K562 (cell line): ENCODE measurements at regions not wholly inside any gene's neighbourhood (a gene's known extent, or its start where the extent isn't known, plus 50 kb on each side); places are given as distances from the start of the nearest gene placed in this dataset.

Experiments used
- ATAC-seq: fragments of 200-7000 bp; cut with Tn5 transposase; 3 replicates; pipeline ENCODE4 v1.9.1; 2020; ENCODE audit warnings: moderate library complexity
- BruUV-seq: library from RNA; stranded (reverse); fragments of 400-500 nt; replicated peaks from 2 replicates; lab custom pipeline; 2021; lab: Mats Ljungman, UMichigan
- CTCF ChIA-PET: fragments of 300-600 bp; formaldehyde crosslinking; extraction: SDS; loops from one replicate; lab custom pipeline; 2021; ENCODE audit warnings: low intra/inter-chr PET ratio; lab: Yijun Ruan, JAX
- POLR2A ChIA-PET: fragments of 300-600, 350-650 bp; sonication (Branson Sonifier 250); formaldehyde crosslinking; extraction: SDS; loops from one replicate; lab custom pipeline; 2021; ENCODE audit warnings: antibody characterized with exemption, inconsistent platforms; lab: Yijun Ruan, JAX
- DNase-seq, 4 experiments: peaks; one replicate each; pipeline versions ENCODE4 v3.0.0 to v3.0.0-alpha.2; 2011 to 2018; ENCODE audit warnings: low spot score in 3 of 4, mixed read lengths in 3 of 4; ENCODE audit errors: extremely low read depth in 1 of 4
- FAIRE-seq: peaks from 2 replicates; lab custom pipeline; 2011; peaks lifted over from hg19 to GRCh38; lab: Jason Lieb, UNC
- H2AFZ ChIP-seq: 2 replicates; pipeline ENCODE4 v1.6.0; 2011; ENCODE audit warnings: low read depth, low read length, control low read depth, inconsistent platforms
- H3K27ac ChIP-seq: fragments of 200-600 bp; 3 replicates; pipeline ENCODE4 v1.8.0; 2011; ENCODE audit warnings: low read depth, mild to moderate bottlenecking, control low read depth, inconsistent platforms, low read length, moderate library complexity, mixed read lengths; ENCODE audit errors: extremely low read depth
- H3K27me3 ChIP-seq, 2 experiments: fragments of 300-600 bp in 1 of 2; 2 replicates in 1 of 2; 3 replicates in 1 of 2; pipeline versions ENCODE4 v1.6.0 to v1.8.0; 2011; ENCODE audit warnings: inconsistent platforms in 2 of 2, low read length in 2 of 2, mild to moderate bottlenecking in 1 of 2, mixed read lengths in 1 of 2, moderate library complexity in 1 of 2; ENCODE audit not compliant: control insufficient read depth in 2 of 2, insufficient read depth in 2 of 2
- H3K36me3 ChIP-seq: fragments of 300-600 bp; 3 replicates; pipeline ENCODE4 v1.8.0; 2011; ENCODE audit warnings: mild to moderate bottlenecking, low read length, inconsistent platforms; ENCODE audit not compliant: control insufficient read depth, insufficient read depth
- H3K4me1 ChIP-seq, 2 experiments: fragments of 200-600 bp in 1 of 2; replicated peaks in 1 of 2; 2 replicates in 1 of 2; 3 replicates in 1 of 2; pipeline versions ENCODE4 v1.5.1 to v1.8.0; 2011; ENCODE audit warnings: inconsistent platforms in 2 of 2, low read length in 2 of 2, mild to moderate bottlenecking in 1 of 2, mixed read lengths in 1 of 2, moderate library complexity in 1 of 2; ENCODE audit not compliant: control insufficient read depth in 2 of 2, insufficient read depth in 2 of 2
- H3K4me2 ChIP-seq: 2 replicates; pipeline ENCODE4 v1.6.1; 2011; ENCODE audit warnings: low read length, control low read depth, inconsistent platforms, mixed read lengths; ENCODE audit not compliant: insufficient read depth
- H3K4me3 ChIP-seq: fragments of 200-600 bp; sonication (generic), shearing (Covaris generic); 2 replicates; pipeline ENCODE4 v1.5.1; 2016; ENCODE audit warnings: control low read depth, inconsistent platforms
- H3K79me2 ChIP-seq: fragments of 200-600 bp; 3 replicates; pipeline ENCODE4 v1.8.0; 2011; ENCODE audit warnings: low read length, inconsistent platforms; ENCODE audit not compliant: control insufficient read depth, insufficient read depth
- H3K9ac ChIP-seq, 2 experiments: 2 replicates each; pipeline versions ENCODE4 v1.6.0 to v1.6.1; 2011; ENCODE audit warnings: low read depth in 2 of 2, low read length in 2 of 2, control low read depth in 1 of 2, inconsistent platforms in 1 of 2, mild to moderate bottlenecking in 1 of 2, mixed read lengths in 1 of 2; ENCODE audit not compliant: insufficient read depth in 1 of 2
- H3K9me1 ChIP-seq: one replicate; pipeline ENCODE4 v1.6.0; 2011; ENCODE audit warnings: inconsistent platforms, mild to moderate bottlenecking, low read length, moderate library complexity; ENCODE audit not compliant: control insufficient read depth, insufficient read depth
- H3K9me3 ChIP-seq: replicated peaks from 2 replicates; pipeline ENCODE4 v1.5.1; 2011; ENCODE audit warnings: low read depth, low read length, inconsistent platforms; ENCODE audit not compliant: control insufficient read depth, insufficient read depth
- H4K20me1 ChIP-seq: replicated peaks from 2 replicates; pipeline ENCODE4 v1.6.1; 2011; ENCODE audit warnings: low read length, inconsistent platforms, mixed read lengths; ENCODE audit not compliant: control insufficient read depth, insufficient read depth
- CBFA2T2 ChIP-seq: fragments of 450-650 bp; conservative IDR thresholded peaks from 2 replicates; pipeline ENCODE4 v1.6.1; 2017; ENCODE audit warnings: mild to moderate bottlenecking
- CBFA2T3 ChIP-seq: fragments of 450-650 bp; IDR thresholded peaks from 2 replicates; pipeline ENCODE4 v1.6.1; 2017
- CBX2 ChIP-seq: fragments of 200-600 bp; sonication (generic); IDR thresholded peaks from one replicate; pipeline ENCODE4 v1.6.1; 2012; ENCODE audit warnings: mild to moderate bottlenecking, low read length, inconsistent platforms; ENCODE audit not compliant: insufficient read depth, poor library complexity, severe bottlenecking
- CEBPB ChIP-seq: fragments of 450-650 bp; IDR thresholded peaks from 2 replicates; pipeline ENCODE4 v1.6.1; 2016; ENCODE audit warnings: missing genetic modification characterization, missing compliant biosample characterization
- CEBPG ChIP-seq, 3 experiments: fragments of 200-800 bp in 1 of 3; sonication (Bioruptor generic) in 1 of 3; sonication (generic) in 1 of 3; formaldehyde crosslinking in 1 of 3; IDR thresholded peaks in 2 of 3; conservative IDR thresholded peaks in 1 of 3; 2 replicates each; pipeline versions ENCODE4 v1.6.1 to v1.8.0; 2016 to 2022; ENCODE audit warnings: missing compliant biosample characterization in 2 of 3, missing genetic modification characterization in 2 of 3, mild to moderate bottlenecking in 1 of 3, missing genetic modification reagents in 1 of 3
- FOXA3 ChIP-seq, 2 experiments: fragments of 450-650 bp in 1 of 2; sonication (generic) in 1 of 2; formaldehyde crosslinking; IDR thresholded peaks in 1 of 2; conservative IDR thresholded peaks in 1 of 2; 2 replicates each; pipeline versions ENCODE4 v1.4.0 to v1.8.0; 2020 to 2022; ENCODE audit warnings: mild to moderate bottlenecking in 2 of 2, missing genetic modification reagents in 1 of 2
- FOXO4 ChIP-seq: fragments of 450-650 bp; formaldehyde crosslinking; IDR thresholded peaks from 2 replicates; pipeline ENCODE4 v1.4.0; 2020; ENCODE audit warnings: mild to moderate bottlenecking, moderate library complexity
- HCFC1 ChIP-seq: IDR thresholded peaks from 2 replicates; pipeline ENCODE4 v1.6.1; 2012; ENCODE audit warnings: low read depth, low read length, improper control_type of control experiment
- HNRNPUL1 ChIP-seq: fragments of 200-400 bp; formaldehyde crosslinking; IDR thresholded peaks from 2 replicates; pipeline ENCODE4 v1.6.1; 2017; ENCODE audit warnings: low read length
- HOXB6 ChIP-seq: fragments of 250-450 bp; sonication (Bioruptor Pico); IDR thresholded peaks from 2 replicates; pipeline ENCODE4 v1.5.1; 2022; ENCODE audit warnings: mild to moderate bottlenecking, borderline replicate concordance
- IRF9 ChIP-seq: fragments of 450-650 bp; IDR thresholded peaks from 2 replicates; pipeline ENCODE4 v1.6.1; 2016; ENCODE audit warnings: missing biosample characterization, missing genetic modification characterization
- KDM1A ChIP-seq, 2 experiments: fragments of 450-650 bp; IDR thresholded peaks; 2 replicates each; pipeline ENCODE4 v1.6.1; 2016; ENCODE audit warnings: mild to moderate bottlenecking in 2 of 2
- MCM7 ChIP-seq, 2 experiments: fragments of 450-650 bp; IDR thresholded peaks; 2 replicates each; pipeline ENCODE4 v1.6.1; 2016 to 2018
- MECOM ChIP-seq: fragments of 250-450 bp; sonication (Bioruptor Pico); IDR thresholded peaks from 2 replicates; pipeline ENCODE4 v1.8.0; 2022; ENCODE audit warnings: inconsistent platforms
- NR2C1 ChIP-seq, 2 experiments: fragments of 450-650 bp; IDR thresholded peaks; 2 replicates each; pipeline ENCODE4 v1.6.1; 2017; ENCODE audit warnings: mild to moderate bottlenecking in 2 of 2, antibody characterized with exemption in 1 of 2, inconsistent platforms in 1 of 2, missing compliant biosample characterization in 1 of 2, missing genetic modification characterization in 1 of 2
- PRMT5 ChIP-seq: sonication (generic); formaldehyde crosslinking; IDR thresholded peaks from 2 replicates; pipeline ENCODE4 v1.5.0; 2020; ENCODE audit warnings: missing genetic modification reagents
- SMARCE1 ChIP-seq: fragments of 450-650 bp; IDR thresholded peaks from 2 replicates; pipeline ENCODE4 v1.7.1; 2016; ENCODE audit warnings: mild to moderate bottlenecking
- SNIP1 ChIP-seq: fragments of 450-650 bp; IDR thresholded peaks from 2 replicates; pipeline ENCODE4 v1.7.1; 2017; ENCODE audit warnings: low read depth, mild to moderate bottlenecking
- TAL1 ChIP-seq: fragments of 450-650 bp; IDR thresholded peaks from 2 replicates; pipeline ENCODE4 v1.6.1; 2016; ENCODE audit warnings: mild to moderate bottlenecking
- TCF3 ChIP-seq: sonication (generic); formaldehyde crosslinking; IDR thresholded peaks from 2 replicates; pipeline ENCODE4 v1.4.0; 2020; ENCODE audit warnings: mild to moderate bottlenecking, missing genetic modification reagents
- TCF7L2 ChIP-seq: fragments of 150-350 bp; IDR thresholded peaks from 2 replicates; pipeline ENCODE4 v1.6.1; 2016; ENCODE audit warnings: low read depth, mild to moderate bottlenecking, low read length, moderate library complexity
- TEAD4 ChIP-seq, 2 experiments: sonication (generic) in 1 of 2; formaldehyde crosslinking in 1 of 2; IDR thresholded peaks; 2 replicates each; pipeline versions ENCODE4 v1.6.1 to v1.8.0; 2012 to 2022; ENCODE audit warnings: borderline replicate concordance in 1 of 2, inconsistent platforms in 1 of 2, low read length in 1 of 2, mild to moderate bottlenecking in 1 of 2, missing genetic modification reagents in 1 of 2
- TRIM24 ChIP-seq, 2 experiments: fragments of 450-650 bp; IDR thresholded peaks; 2 replicates each; pipeline ENCODE4 v1.6.1; 2016
- WGBS: fragments of 100-300 bp; shearing (Covaris generic); methylation state at CpG from one replicate; pipeline ENCODE4 v1.1.6; 2016; ENCODE audit warnings: low coverage, mixed read lengths; ENCODE audit not compliant: insufficient coverage; ENCODE audit errors: missing lambda C conversion rate; 5-methylcytosine and 5-hydroxymethylcytosine counted together
- in situ Hi-C: fragments of 300-500 bp; cut with MboI; formaldehyde crosslinking; loops from 4 replicates; pipeline ENCODE4 v1.15.0; 2018; ENCODE audit warnings: inconsistent platforms, mixed read lengths
- intact Hi-C: fragments of 100-400 bp; cut with micrococcal nuclease; formaldehyde crosslinking; loops from 2 replicates; pipeline ENCODE4 v1.14.2; 2022

- no peaks in the 10 kb centered on the region for H3K36me3 ChIP-seq
- H3K79me2 ChIP-seq: no peaks in the 10 kb centered on the region
- H4K20me1 ChIP-seq: no peaks in the 10 kb centered on the region
- no peak overlapping the region for H3K9ac ChIP-seq
- H3K4me1 ChIP-seq: peaks cover 0 to 2% of the 10 kb centered on the region in 2 experiments; a peak in 1 of 5 replicates
- POLR2A ChIA-PET: interaction anchor here (0.6 to 0.7 kb wide), 3 partner anchors 15 to 1033 kb away, joined by 3 to 4 read pairs (median 3); no protein-coding TSS in a partner anchor
- H3K4me3 ChIP-seq: no peak overlapping the region
- H3K27me3 ChIP-seq: no peaks in the 10 kb centered on the region
- CTCF ChIA-PET: no interaction called here
- peak overlapping the region; percentile 33; the same call in 1 of the 2 replicates for H3K4me2 ChIP-seq
- no peaks in the 10 kb centered on the region for H3K9me1 ChIP-seq
- peaks cover 5% of the 10 kb centered on the region for H3K9me3 ChIP-seq
- DNase-seq (no peak), FAIRE-seq (no peak), ATAC-seq (no peak; the same call in 2 of the 3 replicates)
- no peak overlapping the region for H2AFZ ChIP-seq
- intact Hi-C loops: no loop called here
- BruUV-seq: no TSS peak
- 35% methylated on average over 5 of the region's 5 CpGs for WGBS
- in situ Hi-C loops: no loop called here
- H3K27ac ChIP-seq: no peak overlapping the region
- TF ChIP-seq TAL1 (peak; percentile 68), HCFC1 (no peak), MECOM (CRISPR knock-in tag) (no peak), CBFA2T3 (peak; percentile 58), HOXB6 (no peak), CBFA2T2 (peak; percentile 50), CBX2 (no peak), IRF9 (no peak), TEAD4 (IDR thresholded peaks at IDR 0.05; ENCODE audit: low read length) (peak; percentile 66), TEAD4 (CRISPR knock-in tag; IDR thresholded peaks at IDR 0.05; ENCODE audit: borderline replicate concordance) (no peak), HNRNPUL1 (no peak), FOXO4 (CRISPR knock-in tag) (no peak), TRIM24 (IDR thresholded peaks at IDR 0.05) (peak; percentile 25 to 45; a peak in 2 of 4 replicates), KDM1A (IDR thresholded peaks at IDR 0.05) (peak; percentile 13 to 31; a peak in 1 of 4 replicates), NR2C1 (IDR thresholded peaks at IDR 0.05) (no peak), NR2C1 (tag; IDR thresholded peaks at IDR 0.05) (peak; percentile 72; the same call in 1 of the 2 replicates), PRMT5 (CRISPR knock-in tag) (no peak), CEBPG (CRISPR knock-in tag; IDR thresholded peaks at IDR 0.05) (no peak), CEBPG (tag; conservative IDR thresholded peaks at IDR 0.05 in 1 of 2, IDR thresholded peaks at IDR 0.05 in 1 of 2) (0 out of 4 replicates have a peak, but pooled peaks of 1 of the 2 experiments have one; percentile 12), TCF3 (peak; percentile 73), CEBPB (tag) (peak; percentile 36; the same call in 1 of the 2 replicates), FOXA3 (CRISPR knock-in tag; conservative IDR thresholded peaks at IDR 0.05 in 1 of 2, IDR thresholded peaks at IDR 0.05 in 1 of 2) (peak in 1 of 2 experiments; percentile 17; a peak in 1 of 4 replicates), MCM7 (IDR thresholded peaks at IDR 0.05) (no peak), SMARCE1 (no peak), TCF7L2 (no peak), SNIP1 (no peak)
Measured at GRCh38 chr15:95574053-95574452, 756.4 kb upstream of the NR2F2 start.
